Pons (tissue), 1 donor: ENCODE measurements at regions not wholly inside any gene's neighbourhood (a gene's known extent, or its start where the extent isn't known, plus 50 kb on each side); places are given as distances from the start of the nearest gene placed in this dataset.
"Not testable (repeated sequence)": the region's sequence is repeated elsewhere in the genome, so short reads cannot be mapped to it uniquely, and the experiment has no call there.

ENCODE experiments used
- DNase-seq: peaks from one replicate; pipeline ENCODE4 v3.0.0-alpha.2; 2016; ENCODE audit warnings: low spot score

DNA sequence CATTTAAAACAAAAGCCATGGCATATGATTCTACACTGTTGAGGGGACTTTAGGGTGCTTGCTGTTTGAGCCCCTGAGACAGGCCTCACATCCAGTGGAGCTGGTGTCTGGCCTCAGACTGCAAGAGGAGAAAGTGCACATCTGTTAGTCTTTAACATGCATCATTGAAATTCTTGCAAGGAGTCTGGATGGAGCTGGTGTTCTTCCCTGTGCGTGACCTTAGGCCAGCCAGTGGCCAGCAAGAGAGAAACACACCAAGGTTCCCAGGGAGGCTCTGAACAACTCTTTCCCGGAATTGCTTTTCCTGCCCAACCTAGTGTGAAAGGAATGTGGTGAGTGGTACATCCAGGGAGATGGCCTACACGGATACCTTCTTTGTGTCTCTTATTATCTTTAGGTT is 282.8 kb upstream of the TNC start:
- no peak for DNase-seq

GRCh38 chr9:115401756-115402327 is 283.9 kb upstream of the TNC start:
- no peak for DNase-seq

DNA sequence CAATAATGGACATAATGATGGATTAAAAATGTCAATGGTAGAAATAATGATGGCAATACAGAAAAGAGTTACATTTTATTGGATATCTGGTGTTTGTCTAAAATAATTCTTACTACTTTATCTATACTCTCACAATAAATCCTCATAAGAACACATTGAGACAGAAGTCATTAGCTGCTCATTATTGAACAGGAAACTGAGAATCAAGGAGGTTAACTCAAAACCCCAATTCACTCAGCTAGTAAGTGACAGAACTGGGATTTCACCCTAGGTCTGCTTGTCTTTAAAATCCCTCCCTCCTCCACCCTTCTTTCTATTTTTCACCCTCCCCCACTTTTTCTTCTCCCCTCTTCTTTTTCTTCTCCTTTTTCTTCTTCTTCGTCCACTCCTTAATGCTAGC is 285.8 kb upstream of the TNC start:
- no peak for DNase-seq

GRCh38 chr9:115404311-115404710 is 286.4 kb upstream of the TNC start:
- DNase-seq = no peak

GRCh38 chr9:115411516-115411915 is 293.6 kb upstream of the TNC start:
- no peak for DNase-seq

DNA sequence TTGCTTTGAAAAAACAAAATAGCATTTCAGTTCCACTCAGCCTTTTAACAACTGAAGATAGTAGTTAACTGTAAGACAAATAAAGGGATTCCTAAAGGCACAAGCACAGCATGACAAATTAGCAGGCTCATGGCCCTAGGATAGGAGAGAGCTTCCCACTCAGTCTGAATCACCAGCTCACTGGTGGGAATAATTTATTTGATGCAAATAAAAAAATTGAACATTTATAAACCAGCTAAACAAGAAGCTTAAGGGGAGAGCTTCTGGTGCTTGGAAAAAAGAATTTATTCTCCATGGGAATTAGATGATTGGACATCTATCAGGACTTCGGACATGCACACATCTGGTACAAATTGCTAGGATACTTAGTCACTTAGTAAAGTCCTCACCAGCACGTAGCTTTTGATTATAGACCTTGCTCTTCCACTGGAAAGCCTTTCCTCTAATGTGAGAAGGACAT is 294.1 kb upstream of the TNC start:
- no peak for DNase-seq

- no peak for DNase-seq
Observed at GRCh38 chr9:115412656-115413055, 294.7 kb upstream of the TNC start.

DNA sequence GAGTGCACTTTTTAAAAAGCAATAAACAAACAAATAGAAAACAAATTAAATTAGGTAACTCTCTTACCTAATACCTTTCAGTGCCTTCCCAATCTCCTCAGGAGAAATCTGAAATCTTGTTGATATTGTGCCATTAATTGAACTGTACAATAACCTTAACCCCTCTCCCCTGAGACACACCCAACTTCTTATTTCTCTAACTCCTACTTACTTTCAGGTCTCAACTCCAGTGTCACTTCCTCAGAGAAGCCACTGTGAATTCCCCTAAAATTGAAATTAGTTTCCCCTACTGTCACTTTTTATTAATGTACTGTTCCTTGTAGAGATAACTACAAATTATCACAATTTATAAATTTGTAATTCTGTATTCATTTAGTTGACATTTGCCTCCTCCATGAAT is 295.3 kb upstream of the TNC start:
- DNase-seq = no peak

DNA sequence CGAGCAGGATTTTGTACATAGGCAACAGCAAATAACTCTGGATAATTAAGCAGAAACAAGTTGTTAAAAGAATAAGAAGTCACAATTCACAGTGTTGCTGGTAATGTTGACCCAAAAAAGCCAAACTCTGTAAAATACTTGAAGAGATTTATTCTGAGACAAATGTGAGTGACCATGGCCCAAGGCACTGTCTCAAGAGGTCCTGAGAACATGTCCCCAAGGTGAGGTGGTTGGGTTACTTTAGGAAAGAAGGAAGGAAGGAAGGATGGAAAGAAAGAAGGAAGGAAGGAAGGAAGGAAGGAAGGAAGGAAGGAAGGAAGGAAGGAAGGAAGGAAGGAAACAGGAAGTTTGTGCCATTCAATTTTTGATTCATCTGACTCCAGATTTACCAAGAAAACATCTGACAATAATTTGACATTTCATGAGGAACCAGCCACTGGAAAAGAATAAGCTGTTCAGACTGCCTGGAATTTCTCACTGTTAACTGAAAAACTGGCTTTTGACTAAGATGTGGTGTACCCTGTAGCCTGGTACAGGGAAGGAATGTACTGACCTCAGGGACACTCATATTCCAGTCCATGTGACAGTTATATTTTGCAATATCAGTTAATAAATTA is 295.9 kb upstream of the TNC start:
- DNase-seq = no peak

DNA sequence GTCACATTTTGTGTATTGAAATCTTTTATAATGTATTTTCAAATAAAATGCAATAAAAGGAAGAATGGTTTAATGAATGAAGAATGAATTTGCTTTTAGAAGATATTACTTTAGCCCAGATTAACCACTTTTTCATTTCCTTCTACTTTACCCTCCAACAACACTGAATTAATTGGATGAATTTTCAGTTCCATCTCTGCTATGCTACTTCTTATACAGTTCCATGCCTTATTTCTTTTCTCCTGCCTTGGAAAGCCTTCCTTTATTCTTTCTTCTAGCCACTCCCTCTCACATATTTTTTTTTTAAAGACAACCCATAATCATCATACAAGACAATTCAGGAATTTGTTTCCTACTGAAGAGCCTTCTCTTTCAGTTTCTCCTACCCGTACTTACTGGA is 296.6 kb upstream of the TNC start:
- DNase-seq = no peak

- no peak for DNase-seq
Observed at GRCh38 chr9:115415450-115415849, 297.5 kb upstream of the TNC start.

DNA sequence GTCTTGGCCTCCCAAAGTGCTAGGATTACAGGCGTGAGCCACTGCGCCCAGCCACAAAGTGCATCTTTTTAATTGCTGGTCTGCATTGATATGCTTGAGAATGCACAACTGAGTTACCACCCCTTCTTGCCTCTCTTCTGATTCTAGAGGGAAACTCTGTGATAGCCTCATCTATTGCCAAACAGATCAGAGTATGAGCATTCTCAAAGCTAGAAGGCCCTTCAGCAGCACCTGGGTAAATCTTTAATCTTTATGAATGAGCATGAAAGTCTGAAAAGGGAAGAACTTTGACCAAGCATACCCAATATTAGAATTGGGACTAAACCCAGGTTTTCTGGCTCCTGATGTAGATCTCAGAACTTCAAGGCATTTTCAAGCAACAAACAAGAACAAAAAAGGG is 298.3 kb upstream of the TNC start:
- DNase-seq = no peak

DNA sequence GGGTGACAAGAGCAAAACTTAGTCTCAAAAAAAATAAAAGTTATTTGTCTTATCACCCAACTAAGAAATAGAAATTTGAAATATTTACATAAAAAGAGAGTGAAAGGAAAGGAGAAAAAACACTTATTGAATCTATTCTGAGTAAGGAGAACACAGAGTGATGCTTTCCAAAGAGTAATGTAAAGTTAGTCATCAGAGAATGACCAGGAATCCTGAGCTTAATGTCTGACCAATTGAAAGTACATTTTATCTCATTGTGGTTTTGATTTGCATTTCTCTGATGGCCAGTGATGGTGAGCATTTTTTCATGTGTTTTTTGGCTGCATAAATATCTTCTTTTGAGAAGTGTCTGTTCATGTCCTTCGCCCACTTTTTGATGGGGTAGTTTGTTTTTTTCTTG is 300.2 kb upstream of the TNC start:
- not testable (repeated sequence) for DNase-seq

DNA sequence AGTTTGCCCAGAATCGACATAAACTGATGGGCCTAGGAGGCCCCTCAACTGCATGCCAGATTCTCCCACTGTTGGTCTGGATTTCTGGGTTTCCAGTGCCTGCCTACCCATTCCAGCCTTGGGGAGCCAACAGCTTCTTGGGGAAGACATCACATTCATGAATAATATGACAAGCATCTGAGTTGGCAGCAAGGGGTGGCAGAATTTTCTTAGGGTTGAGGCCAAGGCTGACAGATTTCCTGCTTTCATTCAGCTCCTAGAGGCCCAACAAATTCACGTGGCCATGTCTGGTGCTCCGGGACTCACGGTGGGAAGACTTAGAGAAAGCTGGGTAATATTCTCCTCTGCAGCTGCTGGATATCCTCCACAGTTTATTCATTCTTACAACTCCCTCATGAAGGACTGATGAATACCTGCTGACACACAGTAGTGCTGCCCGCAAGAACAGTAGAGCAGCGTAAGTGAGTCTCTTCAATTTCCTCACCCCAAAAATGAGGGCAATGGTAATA is 305.0 kb upstream of the TNC start:
- no peak for DNase-seq

DNA sequence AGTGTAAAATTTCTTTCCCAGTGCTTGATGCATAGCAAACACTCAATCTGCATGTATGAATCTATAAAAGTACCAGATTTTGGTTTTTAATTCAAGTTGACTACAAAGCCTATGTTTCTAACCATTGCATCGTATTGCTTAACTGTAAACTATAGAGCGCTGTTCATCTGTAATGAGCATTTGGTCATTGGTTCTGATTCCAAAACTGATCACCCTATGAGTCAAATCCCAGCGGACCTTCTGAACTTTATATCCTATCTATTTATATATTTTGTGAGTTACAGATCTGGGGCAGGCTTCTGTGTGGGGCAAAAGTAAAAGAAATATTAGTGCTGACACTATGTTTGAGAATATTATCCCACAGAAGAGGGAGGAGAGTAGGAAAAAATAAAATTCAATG is 305.7 kb upstream of the TNC start:
- DNase-seq = no peak

GRCh38 chr9:115425601-115426000 is 307.6 kb upstream of the TNC start:
- DNase-seq = no peak

GRCh38 chr9:115437418-115437817 is 319.5 kb upstream of the TNC start:
- no peak for DNase-seq

GRCh38 chr9:115439641-115440040 is 321.7 kb upstream of the TNC start:
- no peak for DNase-seq

DNA sequence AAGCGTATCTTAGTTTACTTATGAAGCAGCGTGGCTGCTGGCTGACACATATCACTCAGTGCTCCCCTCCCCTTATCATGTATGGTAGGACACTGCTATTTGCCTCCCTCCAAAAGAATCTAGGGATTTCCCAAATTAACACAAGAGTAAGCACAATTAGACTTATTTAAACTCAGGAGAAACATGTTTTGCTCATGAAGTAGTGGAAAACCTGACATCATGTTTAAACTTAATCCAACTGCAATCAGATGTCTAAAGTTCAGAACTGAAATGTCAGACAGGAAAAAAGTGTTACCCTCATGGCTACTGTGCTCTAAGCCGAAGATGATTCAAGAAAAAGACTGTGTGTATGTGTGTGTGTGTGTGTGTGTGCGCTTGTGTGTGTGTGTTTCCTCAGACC is 324.1 kb upstream of the TNC start:
- no peak for DNase-seq

DNA sequence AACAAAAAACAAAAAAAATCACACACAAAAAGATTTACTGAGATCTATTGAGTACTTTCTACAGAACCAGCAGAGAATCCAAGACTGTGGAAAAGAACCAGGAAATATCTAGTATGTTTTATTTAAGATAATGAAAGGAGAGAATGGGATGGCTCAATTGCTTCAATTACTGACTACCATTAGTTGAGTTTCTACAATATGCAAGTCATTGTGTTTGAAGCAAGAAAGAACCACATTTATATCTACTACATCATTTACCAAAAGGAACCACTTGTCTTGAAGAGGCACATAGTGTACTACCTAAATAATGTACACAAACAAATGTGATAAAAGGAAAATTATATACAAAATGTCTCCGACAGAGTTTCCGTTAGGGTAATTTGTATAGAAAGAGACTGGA is 325.9 kb upstream of the TNC start:
- no peak for DNase-seq

GRCh38 chr9:115444959-115445358 is 327.0 kb upstream of the TNC start:
- DNase-seq = no peak

DNA sequence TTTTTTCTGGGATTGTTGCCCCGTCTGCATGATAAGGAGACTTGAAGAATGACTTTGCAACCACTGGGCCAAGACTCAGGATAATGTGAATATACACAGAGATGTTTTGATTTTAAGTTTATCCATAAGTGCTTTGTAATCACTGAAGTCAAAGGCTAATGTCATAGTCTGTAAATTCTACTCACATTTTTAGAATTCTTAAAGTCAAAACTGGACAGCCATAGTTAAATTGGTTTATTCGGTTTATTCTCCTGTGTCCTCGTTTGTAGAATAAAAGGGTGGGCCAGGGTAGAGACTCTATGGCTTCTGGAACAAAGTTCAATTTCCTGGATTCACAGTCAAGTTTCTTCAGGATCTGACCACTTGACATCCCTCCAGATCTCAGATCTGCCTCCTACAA is 327.7 kb upstream of the TNC start:
- DNase-seq = no peak

- no peak for DNase-seq
Observed at GRCh38 chr9:115456515-115456914, 338.6 kb upstream of the TNC start.

- no peak for DNase-seq
Observed at GRCh38 chr9:115461280-115461679, 343.3 kb upstream of the TNC start.
